Activated CD8-positive, alpha-beta T cell treated with anti-CD3 and anti-CD28 coated beads for 36 hours (primary cell): ENCODE measurements at regions not wholly inside any gene's neighbourhood (a gene's known extent, or its start where the extent isn't known, plus 50 kb on each side); places are given as distances from the start of the nearest gene placed in this dataset.

Experiments used
- ATAC-seq: fragments of 200-7000 bp; cut with Tn5 transposase; one replicate; pipeline ENCODE4 v1.10.0; 2021; ENCODE audit warnings: mild to moderate bottlenecking, moderate library complexity
- CTCF ChIA-PET: fragments of 350-600 bp; sonication (Branson Sonifier 250); formaldehyde crosslinking; loops from one replicate; lab custom pipeline; 2021; ENCODE audit warnings: antibody characterized with exemption; lab: Charles Lee
- POLR2A ChIA-PET: fragments of 350-600 bp; sonication (Branson Sonifier 250); formaldehyde crosslinking; loops from one replicate; lab custom pipeline; 2021; ENCODE audit warnings: antibody characterized with exemption; lab: Charles Lee
- DNase-seq: peaks from one replicate; pipeline ENCODE4 v3.0.0-alpha.2; 2020
- H3K27ac Mint-ChIP-seq: one replicate; pipeline ENCODE4 v1.8.0; 2021; ENCODE audit warnings: mild to moderate bottlenecking, mixed read lengths
- H3K27me3 Mint-ChIP-seq: one replicate; pipeline ENCODE4 v1.8.0; 2021; ENCODE audit warnings: mixed read lengths
- H3K36me3 Mint-ChIP-seq: one replicate; pipeline ENCODE4 v1.8.0; 2021; ENCODE audit warnings: low read depth, mixed read lengths
- H3K4me1 Mint-ChIP-seq: one replicate; pipeline ENCODE4 v1.8.0; 2021; ENCODE audit warnings: low read depth, mixed read lengths
- H3K4me3 Mint-ChIP-seq: one replicate; pipeline ENCODE4 v1.8.0; 2021; ENCODE audit warnings: mild to moderate bottlenecking, moderate library complexity, mixed read lengths
- H3K9me3 Mint-ChIP-seq: one replicate; pipeline ENCODE4 v1.8.0; 2021; ENCODE audit warnings: mixed read lengths
- intact Hi-C: fragments of 100-400 bp; cut with micrococcal nuclease; formaldehyde crosslinking; loops from one replicate; pipeline ENCODE4 v1.10.0; 2022
- TF ChIP-seq, protein P1 (sequence below): fragments of 200-600 bp; IDR thresholded peaks from one replicate; pipeline ENCODE4 v1.8.0; 2022; ENCODE audit warnings: antibody characterized with exemption, mild to moderate bottlenecking

DNA sequence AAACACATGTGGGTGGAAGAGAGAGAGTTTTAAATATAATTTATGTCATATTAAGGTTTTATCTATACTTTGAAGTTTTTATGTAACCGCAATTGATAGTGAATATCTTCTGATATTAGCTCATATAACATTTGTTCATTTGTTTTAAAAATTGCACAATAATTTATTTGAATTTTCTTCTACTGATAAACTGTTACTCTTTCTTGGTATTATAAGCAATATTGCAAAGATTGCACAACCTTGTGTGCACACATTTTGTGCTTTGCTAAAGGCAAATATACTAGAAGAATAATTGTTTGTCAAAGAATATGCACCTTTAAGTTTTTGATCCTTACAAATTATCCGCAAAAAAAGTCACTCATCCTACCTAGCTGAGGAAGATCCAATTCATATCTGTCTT is 275.7 kb downstream of the TLR4 start:
- CTCF ChIA-PET = no interaction called here
- H3K4me1 Mint-ChIP-seq = no peaks in the 10 kb centered on the region
- no peak overlapping the region for H3K27ac Mint-ChIP-seq
- POLR2A ChIA-PET = no interaction called here
- no peaks in the 10 kb centered on the region for H3K9me3 Mint-ChIP-seq
- H3K36me3 Mint-ChIP-seq = no peaks in the 10 kb centered on the region
- intact Hi-C loops = no loop called here
- no peak overlapping the region for H3K4me3 Mint-ChIP-seq
- no peak for ATAC-seq
- peaks cover 5% of the 10 kb centered on the region for H3K27me3 Mint-ChIP-seq
- TF ChIP-seq, protein P1, sequence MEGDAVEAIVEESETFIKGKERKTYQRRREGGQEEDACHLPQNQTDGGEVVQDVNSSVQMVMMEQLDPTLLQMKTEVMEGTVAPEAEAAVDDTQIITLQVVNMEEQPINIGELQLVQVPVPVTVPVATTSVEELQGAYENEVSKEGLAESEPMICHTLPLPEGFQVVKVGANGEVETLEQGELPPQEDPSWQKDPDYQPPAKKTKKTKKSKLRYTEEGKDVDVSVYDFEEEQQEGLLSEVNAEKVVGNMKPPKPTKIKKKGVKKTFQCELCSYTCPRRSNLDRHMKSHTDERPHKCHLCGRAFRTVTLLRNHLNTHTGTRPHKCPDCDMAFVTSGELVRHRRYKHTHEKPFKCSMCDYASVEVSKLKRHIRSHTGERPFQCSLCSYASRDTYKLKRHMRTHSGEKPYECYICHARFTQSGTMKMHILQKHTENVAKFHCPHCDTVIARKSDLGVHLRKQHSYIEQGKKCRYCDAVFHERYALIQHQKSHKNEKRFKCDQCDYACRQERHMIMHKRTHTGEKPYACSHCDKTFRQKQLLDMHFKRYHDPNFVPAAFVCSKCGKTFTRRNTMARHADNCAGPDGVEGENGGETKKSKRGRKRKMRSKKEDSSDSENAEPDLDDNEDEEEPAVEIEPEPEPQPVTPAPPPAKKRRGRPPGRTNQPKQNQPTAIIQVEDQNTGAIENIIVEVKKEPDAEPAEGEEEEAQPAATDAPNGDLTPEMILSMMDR = no peak
- no peak for DNase-seq

DNA sequence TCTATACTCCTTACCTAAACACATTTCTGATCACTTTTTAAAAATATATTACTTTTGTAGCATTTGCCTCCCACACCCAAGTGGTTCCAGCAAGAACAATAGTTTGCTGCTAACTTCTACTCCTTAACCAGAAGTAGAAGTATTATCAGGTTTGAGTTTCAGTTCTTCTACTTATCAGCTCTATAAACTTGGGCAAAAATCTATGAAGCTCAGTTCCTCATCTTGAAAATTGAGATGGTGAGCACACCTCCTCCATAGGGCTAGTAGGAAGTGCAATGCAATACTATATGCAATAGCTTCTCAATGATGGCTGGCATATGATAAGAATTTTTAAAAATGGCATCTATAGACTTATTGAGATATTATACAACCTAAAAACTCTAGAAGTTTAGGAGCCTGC is 283.7 kb downstream of the TLR4 start:
- H3K4me3 Mint-ChIP-seq = no peak overlapping the region
- no peak for DNase-seq
- no peak overlapping the region for H3K27ac Mint-ChIP-seq
- no peaks in the 10 kb centered on the region for H3K4me1 Mint-ChIP-seq
- TF ChIP-seq, protein P1 = no peak
- POLR2A ChIA-PET = no interaction called here
- H3K27me3 Mint-ChIP-seq = peaks cover 2% of the 10 kb centered on the region
- peaks cover 2% of the 10 kb centered on the region for H3K9me3 Mint-ChIP-seq
- H3K36me3 Mint-ChIP-seq = no peaks in the 10 kb centered on the region
- intact Hi-C loops = no loop called here
- ATAC-seq = no peak
- CTCF ChIA-PET = no interaction called here

DNA sequence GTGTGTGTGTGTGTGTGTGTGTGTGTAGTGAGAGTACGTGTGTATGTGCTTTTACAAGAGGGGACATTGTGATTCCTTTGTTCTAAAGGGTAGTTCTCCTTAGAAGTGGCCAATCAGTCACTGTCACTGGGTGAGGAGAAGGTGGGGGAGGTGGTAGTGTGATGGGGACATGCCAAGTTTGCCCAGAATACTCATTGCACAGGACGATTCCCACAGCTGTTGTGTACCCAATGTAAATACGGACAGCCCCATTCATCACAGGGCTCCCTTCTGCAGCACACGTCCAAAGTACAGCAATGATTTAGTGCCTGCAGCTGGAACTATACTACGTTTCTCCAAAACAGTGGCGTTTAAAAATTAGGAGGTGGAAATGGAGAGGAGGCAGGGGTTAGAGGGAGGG is 287.8 kb downstream of the TLR4 start:
- H3K27me3 Mint-ChIP-seq = peaks cover 2% of the 10 kb centered on the region
- CTCF ChIA-PET = no interaction called here

DNA sequence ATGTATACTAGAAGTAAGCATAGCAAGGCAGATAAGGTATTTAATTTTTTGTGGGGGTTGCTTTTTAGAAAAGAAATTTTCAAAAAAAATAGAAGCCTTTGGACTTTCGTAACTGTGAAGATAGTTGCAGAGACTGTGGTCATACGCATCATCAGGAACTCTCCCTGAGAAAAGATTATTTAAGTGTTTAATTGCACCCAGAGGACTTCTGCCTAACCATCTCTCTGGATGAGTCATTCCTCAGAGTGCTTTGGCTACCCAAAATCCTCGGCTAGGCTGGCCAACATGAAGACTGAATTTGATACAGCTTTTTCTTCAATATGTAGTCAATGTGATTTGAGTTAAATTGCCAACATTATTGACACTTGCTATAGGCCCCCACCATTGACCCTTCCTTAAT is 296.4 kb downstream of the TLR4 start:
- intact Hi-C loops = no loop called here
- Mint-ChIP-seq H3K36me3 (no peaks in the 10 kb centered on the region), H3K4me3 (no peak overlapping the region), H3K4me1 (no peaks in the 10 kb centered on the region), H3K27ac (no peak overlapping the region), H3K9me3 (peaks cover 3% of the 10 kb centered on the region), H3K27me3 (no peaks in the 10 kb centered on the region)
- TF ChIP-seq, protein P1 = no peak
- CTCF ChIA-PET = no interaction called here
- POLR2A ChIA-PET = no interaction called here
- no peak for ATAC-seq
- DNase-seq = no peak

More for the DNA sequence above, 287.8 kb downstream of the TLR4 start:
- ATAC-seq (no peak), DNase-seq (no peak)
- POLR2A ChIA-PET = no interaction called here
- H3K4me1 Mint-ChIP-seq = no peaks in the 10 kb centered on the region
- H3K27ac Mint-ChIP-seq = no peak overlapping the region
- TF ChIP-seq, protein P1 = no peak
- H3K36me3 Mint-ChIP-seq = no peaks in the 10 kb centered on the region
- intact Hi-C loops = no loop called here
- H3K4me3 Mint-ChIP-seq = no peak overlapping the region
- H3K9me3 Mint-ChIP-seq = peaks cover 4% of the 10 kb centered on the region

DNA sequence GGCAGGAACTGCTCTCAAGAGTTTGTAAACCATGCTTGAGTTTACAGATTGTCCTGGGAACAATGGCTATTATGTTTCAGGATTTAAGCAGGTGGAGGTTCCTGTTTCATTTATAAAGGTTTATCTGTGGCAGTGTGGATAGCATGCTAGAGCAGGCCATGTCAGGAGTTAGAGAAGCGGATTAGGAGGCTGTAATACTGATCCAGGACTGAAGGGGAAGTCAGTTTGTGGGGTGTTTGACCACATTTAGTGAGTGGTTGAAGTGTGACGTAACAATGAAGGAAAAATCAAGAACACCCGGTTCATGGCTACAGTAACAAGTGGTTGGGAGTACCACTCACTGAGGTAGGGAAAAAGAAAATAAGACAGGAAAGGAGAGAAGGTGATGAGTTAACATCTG is 299.0 kb downstream of the TLR4 start:
- Mint-ChIP-seq H3K4me3 (no peak overlapping the region), H3K36me3 (no peaks in the 10 kb centered on the region), H3K27ac (no peak overlapping the region), H3K4me1 (no peaks in the 10 kb centered on the region), H3K9me3 (peaks cover 2% of the 10 kb centered on the region), H3K27me3 (no peaks in the 10 kb centered on the region)
- ChIA-PET POLR2A (no interaction called here), CTCF (no interaction called here)
- DNase-seq = no peak
- intact Hi-C loops = no loop called here
- no peak for ATAC-seq
- TF ChIP-seq, protein P1 = no peak
